Fibroblast of gingiva (primary cell): ENCODE measurements at regions not wholly inside any gene's neighbourhood (a gene's known extent, or its start where the extent isn't known, plus 50 kb on each side); places are given as distances from the start of the nearest gene placed in this dataset.

Experiments
- DNase-seq: peaks from one replicate; pipeline ENCODE4 v3.0.0-alpha.2; 2011; ENCODE audit warnings: low read depth

GRCh38 chr7:116420003-116420402 lies 79.5 kb upstream of the CAV2 start:
- DNase-seq, result no peak

GRCh38 chr7:116421298-116421697 lies 78.2 kb upstream of the CAV2 start:
- DNase-seq, result no peak

GRCh38 chr7:116422683-116423082 lies 76.9 kb upstream of the CAV2 start:
- peak; percentile 26 for DNase-seq

- DNase-seq, result no peak
Observed at GRCh38 chr7:116423499-116423898, 76.0 kb upstream of the CAV2 start.

GRCh38 chr7:116425647-116426209 lies 73.8 kb upstream of the CAV2 start:
- DNase-seq, result no peak

- peak; percentile 86 for DNase-seq
Observed at GRCh38 chr7:116426428-116427156, 72.9 kb upstream of the CAV2 start.

GRCh38 chr7:116429986-116430619 lies 69.4 kb upstream of the CAV2 start:
- DNase-seq, result peak; percentile 12

GRCh38 chr7:116431787-116432526 lies 67.6 kb upstream of the CAV2 start:
- DNase-seq, result no peak

GRCh38 chr7:116432527-116432916 lies 67.0 kb upstream of the CAV2 start:
- no peak for DNase-seq

- peak; percentile 74 for DNase-seq
Observed at GRCh38 chr7:116433246-116433645, 66.3 kb upstream of the CAV2 start.

GRCh38 chr7:116434820-116435341 lies 64.7 kb upstream of the CAV2 start:
- peak; percentile 71 for DNase-seq

GRCh38 chr7:116436305-116436826 lies 63.2 kb upstream of the CAV2 start:
- DNase-seq, result no peak

GRCh38 chr7:116438267-116438666 lies 61.3 kb upstream of the CAV2 start:
- no peak for DNase-seq

GRCh38 chr7:116439005-116439404 lies 60.5 kb upstream of the CAV2 start:
- no peak for DNase-seq

GRCh38 chr7:116439841-116440549 lies 59.5 kb upstream of the CAV2 start:
- DNase-seq, result no peak

GRCh38 chr7:116441534-116441933 lies 58.0 kb upstream of the CAV2 start:
- peak; percentile 68 for DNase-seq

GRCh38 chr7:116443101-116443523 lies 56.4 kb upstream of the CAV2 start:
- DNase-seq, result peak; percentile 82

GRCh38 chr7:116443646-116444045 lies 55.9 kb upstream of the CAV2 start:
- DNase-seq, result no peak

GRCh38 chr7:116445447-116446211 lies 53.9 kb upstream of the CAV2 start:
- DNase-seq, result no peak

- peak; percentile 15 for DNase-seq
Observed at GRCh38 chr7:116446212-116446855, 53.2 kb upstream of the CAV2 start.
